ENCODE measurements at regions not wholly inside any gene's neighbourhood (a gene's known extent, or its start where the extent isn't known, plus 50 kb on each side); places are given as distances from the start of the nearest gene placed in this dataset.

DNA sequence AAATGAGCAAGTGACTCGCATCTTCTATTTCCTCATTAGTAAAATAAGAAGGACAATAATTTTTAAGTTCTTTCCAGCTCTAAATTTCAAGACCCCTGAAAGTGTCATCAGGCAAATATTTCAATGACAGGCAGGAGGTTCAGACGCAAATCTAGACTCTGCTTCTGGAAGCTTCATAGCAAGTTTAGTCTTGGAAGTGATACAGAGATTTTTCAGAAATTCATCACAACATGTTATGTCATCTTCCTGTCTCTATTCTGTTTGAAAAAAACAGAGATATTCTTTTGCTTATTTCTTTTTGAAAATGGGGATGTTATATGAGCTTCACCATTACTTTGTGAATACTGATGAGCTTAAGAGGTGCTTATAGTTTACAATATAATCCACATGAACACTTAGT is 74.0 kb downstream of the C3orf85 start:
- Histone ChIP-seq H3K4me1 (ENCODE audit: control insufficient read depth, insufficient read depth, low read length) (no peaks in the 10 kb centered on the region), H3K27me3 (ENCODE audit: control insufficient read depth, insufficient read depth, low read length) (no peaks in the 10 kb centered on the region), H3K9me3 (ENCODE audit: control insufficient read depth, insufficient read depth, low read depth, low read length) (no peaks in the 10 kb centered on the region), H3K9ac (ENCODE audit: low read length) (no peak overlapping the region), H3K4me3 (ENCODE audit: low read depth, low read length) (no peak overlapping the region), H3K36me3 (ENCODE audit: control insufficient read depth, insufficient read depth, low read length) (no peaks in the 10 kb centered on the region), H3K27ac (ENCODE audit: low read depth, low read length) (no peak overlapping the region)

DNA sequence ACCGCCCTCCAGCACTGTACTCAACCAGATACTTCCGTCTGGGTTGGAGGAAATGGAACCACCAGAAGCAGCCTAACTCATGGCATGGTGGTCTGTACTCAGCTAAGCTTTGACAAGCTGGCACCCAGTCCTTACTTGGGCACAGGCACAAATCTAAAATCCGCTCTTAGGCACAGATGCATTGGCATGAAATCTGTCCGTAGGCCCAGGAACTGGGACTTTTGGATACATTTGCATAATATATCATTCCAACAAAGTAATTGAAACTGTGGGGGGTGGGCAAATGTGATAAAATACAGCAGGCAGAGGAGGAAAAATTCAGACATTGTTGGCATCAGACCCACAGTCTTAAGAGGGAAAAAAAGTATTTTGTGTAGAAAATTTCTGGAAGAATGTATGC is 75.4 kb downstream of the C3orf85 start:
- Histone ChIP-seq H3K27me3 (ENCODE audit: control insufficient read depth, insufficient read depth, low read length) (no peaks in the 10 kb centered on the region), H3K4me1 (ENCODE audit: control insufficient read depth, insufficient read depth, low read length) (no peaks in the 10 kb centered on the region), H3K36me3 (ENCODE audit: control insufficient read depth, insufficient read depth, low read length) (no peaks in the 10 kb centered on the region), H3K9ac (ENCODE audit: low read length) (no peak overlapping the region), H3K27ac (ENCODE audit: low read depth, low read length) (no peak overlapping the region), H3K4me3 (ENCODE audit: low read depth, low read length) (no peak overlapping the region), H3K9me3 (ENCODE audit: control insufficient read depth, insufficient read depth, low read depth, low read length) (no peaks in the 10 kb centered on the region)

GRCh38 chr3:109213321-109213720 is 76.8 kb downstream of the C3orf85 start:
- Histone ChIP-seq H3K27me3 (ENCODE audit: control insufficient read depth, insufficient read depth, low read length) (no peaks in the 10 kb centered on the region), H3K36me3 (ENCODE audit: control insufficient read depth, insufficient read depth, low read length) (no peaks in the 10 kb centered on the region), H3K9ac (ENCODE audit: low read length) (no peak overlapping the region), H3K4me1 (ENCODE audit: control insufficient read depth, insufficient read depth, low read length) (no peaks in the 10 kb centered on the region), H3K27ac (ENCODE audit: low read depth, low read length) (no peak overlapping the region), H3K9me3 (ENCODE audit: control insufficient read depth, insufficient read depth, low read depth, low read length) (peaks cover 8% of the 10 kb centered on the region; the same call in 1 of the 2 replicates), H3K4me3 (ENCODE audit: low read depth, low read length) (no peak overlapping the region)

DNA sequence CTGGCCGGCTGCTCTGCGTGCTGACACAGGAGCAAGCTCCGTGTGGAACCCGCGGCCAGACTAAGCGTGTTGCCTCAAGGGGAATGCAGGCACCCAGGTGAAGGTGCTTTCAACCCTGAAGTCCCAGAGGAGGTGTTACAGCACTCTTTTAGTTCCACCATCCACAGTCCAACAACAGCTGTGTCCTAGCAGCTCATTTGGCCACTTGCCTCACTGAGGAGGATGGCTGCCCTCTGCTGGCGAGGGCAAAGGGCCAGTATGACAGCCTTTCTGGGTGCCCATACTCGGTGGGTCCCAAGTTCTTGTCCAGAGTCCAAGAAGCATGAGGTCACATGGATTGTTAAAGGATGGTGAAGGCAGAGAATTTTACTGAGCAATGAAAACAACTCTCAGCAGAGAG is 87.8 kb downstream of the C3orf85 start:
- H3K27me3 ChIP-seq (ENCODE audit: control insufficient read depth, insufficient read depth, low read length), result no peaks in the 10 kb centered on the region
- no peak overlapping the region for H3K9ac ChIP-seq (ENCODE audit: low read length)
- H3K27ac ChIP-seq (ENCODE audit: low read depth, low read length), result no peak overlapping the region
- H3K36me3 ChIP-seq (ENCODE audit: control insufficient read depth, insufficient read depth, low read length), result no peaks in the 10 kb centered on the region
- no peak overlapping the region for H3K4me3 ChIP-seq (ENCODE audit: low read depth, low read length)
- H3K9me3 ChIP-seq (ENCODE audit: control insufficient read depth, insufficient read depth, low read depth, low read length), result peaks cover 2% of the 10 kb centered on the region
- H3K4me1 ChIP-seq (ENCODE audit: control insufficient read depth, insufficient read depth, low read length), result no peaks in the 10 kb centered on the region

DNA sequence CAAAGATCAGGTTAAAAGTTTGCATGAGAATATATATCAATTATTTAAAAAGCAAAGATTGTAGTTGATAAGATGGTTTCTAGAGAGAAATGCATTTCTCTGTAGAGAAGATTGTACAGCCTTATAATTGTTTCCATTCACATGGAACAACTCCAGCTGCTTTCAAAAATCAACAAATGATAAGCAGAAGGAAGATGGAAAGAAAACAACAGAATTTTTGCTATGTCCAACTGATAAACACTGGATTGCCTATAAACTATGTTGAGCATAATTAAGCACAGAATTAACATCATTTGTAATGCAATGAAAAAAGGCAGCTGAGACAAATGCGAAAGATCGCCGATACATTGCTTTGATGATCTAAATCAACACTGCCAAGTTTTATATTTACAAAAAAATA is 89.0 kb downstream of the C3orf85 start:
- H3K27ac ChIP-seq (ENCODE audit: low read depth, low read length), result no peak overlapping the region
- H3K4me1 ChIP-seq (ENCODE audit: control insufficient read depth, insufficient read depth, low read length), result no peaks in the 10 kb centered on the region
- H3K4me3 ChIP-seq (ENCODE audit: low read depth, low read length), result no peak overlapping the region
- H3K27me3 ChIP-seq (ENCODE audit: control insufficient read depth, insufficient read depth, low read length), result no peaks in the 10 kb centered on the region
- H3K9me3 ChIP-seq (ENCODE audit: control insufficient read depth, insufficient read depth, low read depth, low read length), result no peaks in the 10 kb centered on the region
- H3K36me3 ChIP-seq (ENCODE audit: control insufficient read depth, insufficient read depth, low read length), result no peaks in the 10 kb centered on the region
- H3K9ac ChIP-seq (ENCODE audit: low read length), result no peak overlapping the region

DNA sequence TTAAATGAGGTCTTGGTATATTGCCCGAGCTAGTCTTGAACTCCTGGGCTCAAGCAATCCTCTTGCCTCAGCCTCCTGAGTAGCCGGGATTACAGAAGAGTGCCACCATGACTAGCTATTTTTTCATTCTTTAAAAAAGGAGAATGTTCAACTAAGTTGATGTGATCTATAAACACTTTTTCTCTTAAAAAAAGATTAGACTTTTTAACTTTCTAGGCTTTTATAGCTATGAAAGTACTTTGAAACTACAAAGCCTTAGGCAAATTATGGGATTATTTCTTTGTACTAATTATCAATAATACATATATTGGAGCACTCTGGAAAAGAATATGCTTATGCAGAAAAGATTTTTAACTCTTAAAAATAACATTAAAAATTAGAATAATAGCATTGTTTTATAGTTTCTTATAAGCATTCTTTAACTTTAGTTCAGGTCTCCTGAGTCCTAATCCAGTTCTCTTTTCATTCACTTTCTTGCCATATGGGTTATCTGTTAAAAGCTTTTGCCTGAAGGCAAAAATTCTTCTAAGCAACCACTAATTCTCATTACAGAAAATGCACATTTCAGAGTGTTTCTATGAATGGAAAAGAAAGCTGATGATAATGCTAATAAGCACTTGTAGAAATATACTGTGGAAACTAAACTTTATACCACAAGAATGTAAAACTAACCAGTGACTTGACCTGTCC is 87.8 kb downstream of the DPPA2 start:
- H3K27ac ChIP-seq (ENCODE audit: low read depth, low read length), result no peak overlapping the region
- peaks cover 4% of the 10 kb centered on the region; the same call in 1 of the 2 replicates for H3K9me3 ChIP-seq (ENCODE audit: control insufficient read depth, insufficient read depth, low read depth, low read length)
- no peak overlapping the region for H3K4me3 ChIP-seq (ENCODE audit: low read depth, low read length)
- no peaks in the 10 kb centered on the region for H3K4me1 ChIP-seq (ENCODE audit: control insufficient read depth, insufficient read depth, low read length)
- no peak overlapping the region for H3K9ac ChIP-seq (ENCODE audit: low read length)
- H3K27me3 ChIP-seq (ENCODE audit: control insufficient read depth, insufficient read depth, low read length), result no peaks in the 10 kb centered on the region
- H3K36me3 ChIP-seq (ENCODE audit: control insufficient read depth, insufficient read depth, low read length), result no peaks in the 10 kb centered on the region

DNA sequence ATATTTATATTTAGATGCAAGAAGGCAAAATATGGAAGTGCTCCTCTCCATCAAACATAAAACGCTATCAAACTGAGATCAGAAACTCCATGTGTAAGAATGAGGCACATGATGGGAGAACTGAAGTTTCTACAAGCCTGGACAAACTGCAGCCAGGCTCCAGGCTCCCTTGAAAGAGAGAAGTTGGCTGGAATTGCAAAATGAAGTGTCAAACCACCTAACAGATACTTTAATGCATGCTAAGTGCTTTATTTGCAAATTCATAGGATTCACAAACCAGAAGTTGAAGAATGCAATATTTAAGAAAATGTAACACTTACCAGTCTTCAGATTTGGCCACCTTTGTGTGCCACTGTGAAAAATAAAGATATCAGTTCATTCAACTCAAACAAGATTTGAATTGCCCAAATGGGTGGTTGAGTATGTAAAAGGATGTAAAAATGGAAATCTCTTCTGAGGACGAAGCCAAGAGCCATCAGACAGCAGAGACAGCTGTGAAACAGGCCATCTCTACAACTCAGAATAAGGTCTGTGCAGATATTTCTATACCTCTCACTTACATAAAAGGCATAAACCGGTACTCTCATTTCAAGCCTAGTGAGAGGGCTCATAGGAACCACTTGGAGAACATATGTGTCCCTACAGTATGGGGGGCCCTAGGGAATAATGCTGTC is 87.0 kb downstream of the DPPA2 start:
- H3K27ac ChIP-seq (ENCODE audit: low read depth, low read length), result no peak overlapping the region
- H3K4me3 ChIP-seq (ENCODE audit: low read depth, low read length), result no peak overlapping the region
- peaks cover 4% of the 10 kb centered on the region; the same call in 1 of the 2 replicates for H3K9me3 ChIP-seq (ENCODE audit: control insufficient read depth, insufficient read depth, low read depth, low read length)
- no peak overlapping the region for H3K9ac ChIP-seq (ENCODE audit: low read length)
- peaks cover 4% of the 10 kb centered on the region for H3K4me1 ChIP-seq (ENCODE audit: control insufficient read depth, insufficient read depth, low read length)
- H3K27me3 ChIP-seq (ENCODE audit: control insufficient read depth, insufficient read depth, low read length), result no peaks in the 10 kb centered on the region
- no peaks in the 10 kb centered on the region for H3K36me3 ChIP-seq (ENCODE audit: control insufficient read depth, insufficient read depth, low read length)

GRCh38 chr3:109234300-109234699 is 82.0 kb downstream of the DPPA2 start:
- Histone ChIP-seq H3K9ac (ENCODE audit: low read length) (peak overlapping the region; percentile 19), H3K27ac (ENCODE audit: low read depth, low read length) (0 out of 2 replicates have a peak overlapping the region, but pooled peaks have one; percentile 21)

GRCh38 chr3:109241459-109242186 is 74.7 kb downstream of the DPPA2 start:
- Histone ChIP-seq H3K27ac (ENCODE audit: low read depth, low read length) (no peak overlapping the region), H3K9me3 (ENCODE audit: control insufficient read depth, insufficient read depth, low read depth, low read length) (no peaks in the 10 kb centered on the region), H3K4me3 (ENCODE audit: low read depth, low read length) (no peak overlapping the region), H3K9ac (ENCODE audit: low read length) (no peak overlapping the region), H3K27me3 (ENCODE audit: control insufficient read depth, insufficient read depth, low read length) (no peaks in the 10 kb centered on the region), H3K36me3 (ENCODE audit: control insufficient read depth, insufficient read depth, low read length) (no peaks in the 10 kb centered on the region), H3K4me1 (ENCODE audit: control insufficient read depth, insufficient read depth, low read length) (no peaks in the 10 kb centered on the region)

More at GRCh38 chr3:109234300-109234699, 82.0 kb downstream of the DPPA2 start:
- peaks cover 10% of the 10 kb centered on the region for H3K4me1 ChIP-seq (ENCODE audit: control insufficient read depth, insufficient read depth, low read length)
- peaks cover 4% of the 10 kb centered on the region; the same call in 1 of the 2 replicates for H3K9me3 ChIP-seq (ENCODE audit: control insufficient read depth, insufficient read depth, low read depth, low read length)
- H3K4me3 ChIP-seq (ENCODE audit: low read depth, low read length), result no peak overlapping the region; the same call in 1 of the 2 replicates
- H3K36me3 ChIP-seq (ENCODE audit: control insufficient read depth, insufficient read depth, low read length), result no peaks in the 10 kb centered on the region
- no peaks in the 10 kb centered on the region for H3K27me3 ChIP-seq (ENCODE audit: control insufficient read depth, insufficient read depth, low read length)

GRCh38 chr3:109242187-109242523 is 74.2 kb downstream of the DPPA2 start:
- no peaks in the 10 kb centered on the region for H3K27me3 ChIP-seq (ENCODE audit: control insufficient read depth, insufficient read depth, low read length)
- no peak overlapping the region for H3K27ac ChIP-seq (ENCODE audit: low read depth, low read length)
- no peaks in the 10 kb centered on the region for H3K36me3 ChIP-seq (ENCODE audit: control insufficient read depth, insufficient read depth, low read length)
- H3K4me1 ChIP-seq (ENCODE audit: control insufficient read depth, insufficient read depth, low read length), result no peaks in the 10 kb centered on the region
- H3K9me3 ChIP-seq (ENCODE audit: control insufficient read depth, insufficient read depth, low read depth, low read length), result no peaks in the 10 kb centered on the region
- H3K9ac ChIP-seq (ENCODE audit: low read length), result no peak overlapping the region
- H3K4me3 ChIP-seq (ENCODE audit: low read depth, low read length), result no peak overlapping the region

Measured in HUES6 (cell line).